Memory B cell (primary cell): ENCODE measurements at regions not wholly inside any gene's neighbourhood (a gene's known extent, or its start where the extent isn't known, plus 50 kb on each side); places are given as distances from the start of the nearest gene placed in this dataset.

Experiments
- ATAC-seq: fragments of 150-1000 bp; cut with Tn5 transposase; 2 replicates; pipeline ENCODE4 v1.10.0; 2021; ENCODE audit warnings: low read depth, mild to moderate bottlenecking, moderate library complexity
- DNase-seq, 2 donors: peaks; one replicate each; pipeline ENCODE4 v3.0.0; 2022; ENCODE audit warnings: low spot score in 2 of 2
- H3K27ac Mint-ChIP-seq: one replicate; pipeline ENCODE4 v1.8.0; 2022; ENCODE audit warnings: mild to moderate bottlenecking, moderate library complexity, mixed read lengths
- H3K27me3 Mint-ChIP-seq: one replicate; pipeline ENCODE4 v1.8.0; 2022; ENCODE audit warnings: mixed read lengths
- H3K36me3 Mint-ChIP-seq: one replicate; pipeline ENCODE4 v1.8.0; 2022; ENCODE audit warnings: mild to moderate bottlenecking, mixed read lengths
- H3K4me1 Mint-ChIP-seq: one replicate; pipeline ENCODE4 v1.8.0; 2022; ENCODE audit warnings: mixed read lengths
- H3K4me3 Mint-ChIP-seq: one replicate; pipeline ENCODE4 v1.8.0; 2022; ENCODE audit warnings: mild to moderate bottlenecking, moderate library complexity, mixed read lengths
- H3K9me3 Mint-ChIP-seq: one replicate; pipeline ENCODE4 v1.8.0; 2022; ENCODE audit warnings: mixed read lengths

GRCh38 chr2:195606179-195606578 lies 50.8 kb upstream of the SLC39A10 start:
- no peak overlapping the region for H3K4me3 Mint-ChIP-seq
- peaks cover 29% of the 10 kb centered on the region for H3K4me1 Mint-ChIP-seq
- DNase-seq (no peak), ATAC-seq (no peak)
- no peak overlapping the region for H3K27ac Mint-ChIP-seq
- H3K27me3 Mint-ChIP-seq, result no peaks in the 10 kb centered on the region
- H3K36me3 Mint-ChIP-seq, result peaks cover under 1% of the 10 kb centered on the region
- H3K9me3 Mint-ChIP-seq, result no peaks in the 10 kb centered on the region

- Mint-ChIP-seq H3K36me3 (peaks cover 2% of the 10 kb centered on the region), H3K27ac (no peak overlapping the region), H3K4me1 (peaks cover 20% of the 10 kb centered on the region), H3K27me3 (no peaks in the 10 kb centered on the region), H3K4me3 (peak overlapping the region; percentile 44), H3K9me3 (no peaks in the 10 kb centered on the region)
- ATAC-seq (peak; percentile 35), DNase-seq (no peak)
Measured at GRCh38 chr2:195604706-195605105, 52.3 kb upstream of the SLC39A10 start.

GRCh38 chr2:195603998-195604397 lies 53.0 kb upstream of the SLC39A10 start:
- Mint-ChIP-seq H3K27ac (no peak overlapping the region), H3K9me3 (no peaks in the 10 kb centered on the region), H3K4me3 (no peak overlapping the region), H3K4me1 (peaks cover 16% of the 10 kb centered on the region), H3K27me3 (no peaks in the 10 kb centered on the region), H3K36me3 (peaks cover 2% of the 10 kb centered on the region)
- DNase-seq (no peak), ATAC-seq (no peak)

GRCh38 chr2:195603408-195603807 lies 53.6 kb upstream of the SLC39A10 start:
- H3K27me3 Mint-ChIP-seq, result no peaks in the 10 kb centered on the region
- no peak overlapping the region for H3K27ac Mint-ChIP-seq
- H3K36me3 Mint-ChIP-seq, result peaks cover 5% of the 10 kb centered on the region
- DNase-seq (no peak), ATAC-seq (no peak)
- H3K4me1 Mint-ChIP-seq, result peaks cover 18% of the 10 kb centered on the region
- no peaks in the 10 kb centered on the region for H3K9me3 Mint-ChIP-seq
- H3K4me3 Mint-ChIP-seq, result no peak overlapping the region

- no peaks in the 10 kb centered on the region for H3K27me3 Mint-ChIP-seq
- no peaks in the 10 kb centered on the region for H3K9me3 Mint-ChIP-seq
- DNase-seq, result no peak
- no peak overlapping the region for H3K27ac Mint-ChIP-seq
- peaks cover 5% of the 10 kb centered on the region for H3K36me3 Mint-ChIP-seq
- no peak overlapping the region for H3K4me3 Mint-ChIP-seq
- peaks cover 19% of the 10 kb centered on the region for H3K4me1 Mint-ChIP-seq
- no peak for ATAC-seq
Measured at GRCh38 chr2:195602687-195603086, 54.3 kb upstream of the SLC39A10 start.

- Mint-ChIP-seq H3K36me3 (peaks cover 8% of the 10 kb centered on the region), H3K27ac (no peak overlapping the region)
Measured at GRCh38 chr2:195601361-195601760, 55.7 kb upstream of the SLC39A10 start.

GRCh38 chr2:195600778-195601177 lies 56.2 kb upstream of the SLC39A10 start:
- H3K27ac Mint-ChIP-seq, result no peak overlapping the region
- no peak for DNase-seq
- H3K27me3 Mint-ChIP-seq, result no peaks in the 10 kb centered on the region
- ATAC-seq, result no peak
- no peaks in the 10 kb centered on the region for H3K9me3 Mint-ChIP-seq
- H3K4me1 Mint-ChIP-seq, result peaks cover 30% of the 10 kb centered on the region
- peaks cover 8% of the 10 kb centered on the region for H3K36me3 Mint-ChIP-seq
- H3K4me3 Mint-ChIP-seq, result no peak overlapping the region

More at GRCh38 chr2:195601361-195601760, 55.7 kb upstream of the SLC39A10 start:
- no peaks in the 10 kb centered on the region for H3K27me3 Mint-ChIP-seq
- DNase-seq (no peak), ATAC-seq (no peak)
- H3K4me3 Mint-ChIP-seq, result no peak overlapping the region
- no peaks in the 10 kb centered on the region for H3K9me3 Mint-ChIP-seq
- peaks cover 24% of the 10 kb centered on the region for H3K4me1 Mint-ChIP-seq

GRCh38 chr2:195596840-195597239 lies 60.2 kb upstream of the SLC39A10 start:
- Mint-ChIP-seq H3K4me1 (peaks cover 29% of the 10 kb centered on the region), H3K27ac (no peak overlapping the region), H3K36me3 (peaks cover 12% of the 10 kb centered on the region), H3K4me3 (no peak overlapping the region), H3K27me3 (no peaks in the 10 kb centered on the region), H3K9me3 (peaks cover 5% of the 10 kb centered on the region)
- ATAC-seq (no peak), DNase-seq (no peak)

- Mint-ChIP-seq H3K4me1 (peaks cover 26% of the 10 kb centered on the region), H3K27me3 (no peaks in the 10 kb centered on the region), H3K4me3 (no peak overlapping the region), H3K9me3 (peaks cover 5% of the 10 kb centered on the region), H3K36me3 (peaks cover 10% of the 10 kb centered on the region), H3K27ac (peak overlapping the region; percentile 60)
- ATAC-seq, result peak; percentile 47
- no peak for DNase-seq
Measured at GRCh38 chr2:195595825-195596224, 61.2 kb upstream of the SLC39A10 start.

- Mint-ChIP-seq H3K27ac (peak overlapping the region; percentile 60), H3K4me3 (no peak overlapping the region), H3K27me3 (no peaks in the 10 kb centered on the region), H3K36me3 (peaks cover 10% of the 10 kb centered on the region), H3K9me3 (peaks cover 5% of the 10 kb centered on the region), H3K4me1 (peaks cover 26% of the 10 kb centered on the region)
- no peak for ATAC-seq
- no peak for DNase-seq
Measured at GRCh38 chr2:195594919-195595694, 61.9 kb upstream of the SLC39A10 start.

- Mint-ChIP-seq H3K4me1 (peaks cover 29% of the 10 kb centered on the region), H3K27ac (no peak overlapping the region), H3K36me3 (peaks cover 10% of the 10 kb centered on the region), H3K27me3 (no peaks in the 10 kb centered on the region), H3K4me3 (no peak overlapping the region), H3K9me3 (peaks cover 5% of the 10 kb centered on the region)
- peak; percentile 56 for ATAC-seq
- DNase-seq, result no peak
Measured at GRCh38 chr2:195594248-195594647, 62.8 kb upstream of the SLC39A10 start.

- DNase-seq (no peak), ATAC-seq (no peak)
- peaks cover 5% of the 10 kb centered on the region for H3K9me3 Mint-ChIP-seq
- H3K27ac Mint-ChIP-seq, result peak overlapping the region; percentile 38
- H3K4me1 Mint-ChIP-seq, result peaks cover 25% of the 10 kb centered on the region
- no peak overlapping the region for H3K4me3 Mint-ChIP-seq
- peaks cover 8% of the 10 kb centered on the region for H3K36me3 Mint-ChIP-seq
- no peaks in the 10 kb centered on the region for H3K27me3 Mint-ChIP-seq
Measured at GRCh38 chr2:195592105-195592504, 64.9 kb upstream of the SLC39A10 start.

GRCh38 chr2:195590861-195591205 lies 66.2 kb upstream of the SLC39A10 start:
- no peak overlapping the region for H3K4me3 Mint-ChIP-seq
- peaks cover 15% of the 10 kb centered on the region for H3K4me1 Mint-ChIP-seq
- peaks cover 5% of the 10 kb centered on the region for H3K9me3 Mint-ChIP-seq
- peaks cover 5% of the 10 kb centered on the region for H3K36me3 Mint-ChIP-seq
- no peak for ATAC-seq
- no peaks in the 10 kb centered on the region for H3K27me3 Mint-ChIP-seq
- H3K27ac Mint-ChIP-seq, result no peak overlapping the region
- DNase-seq, result no peak

GRCh38 chr2:195590199-195590860 lies 66.7 kb upstream of the SLC39A10 start:
- ATAC-seq, result no peak
- Mint-ChIP-seq H3K27ac (no peak overlapping the region), H3K36me3 (peaks cover 1% of the 10 kb centered on the region), H3K27me3 (no peaks in the 10 kb centered on the region), H3K4me3 (no peak overlapping the region), H3K4me1 (peaks cover 10% of the 10 kb centered on the region), H3K9me3 (peaks cover 2% of the 10 kb centered on the region)
- no peak for DNase-seq

- Mint-ChIP-seq H3K36me3 (no peaks in the 10 kb centered on the region), H3K27me3 (no peaks in the 10 kb centered on the region), H3K27ac (no peak overlapping the region), H3K4me1 (peaks cover 3% of the 10 kb centered on the region), H3K9me3 (no peaks in the 10 kb centered on the region), H3K4me3 (no peak overlapping the region)
- no peak for ATAC-seq
- DNase-seq, result no peak
Measured at GRCh38 chr2:195587966-195588365, 69.1 kb upstream of the SLC39A10 start.
